HG03469 (cell line): ENCODE measurements at regions not wholly inside any gene's neighbourhood (a gene's known extent, or its start where the extent isn't known, plus 50 kb on each side); places are given as distances from the start of the nearest gene placed in this dataset.
"Not testable (repeated sequence)": the region's sequence is repeated elsewhere in the genome, so short reads cannot be mapped to it uniquely, and the experiment has no call there.

ENCODE experiments used
- ATAC-seq: cut with Tn5 transposase; IDR thresholded peaks from one replicate; pipeline ENCODE4 v1.9.1; 2021; ENCODE audit warnings: mild to moderate bottlenecking, moderate library complexity, moderate number of reproducible peaks; ENCODE audit not compliant: unreplicated experiment

DNA sequence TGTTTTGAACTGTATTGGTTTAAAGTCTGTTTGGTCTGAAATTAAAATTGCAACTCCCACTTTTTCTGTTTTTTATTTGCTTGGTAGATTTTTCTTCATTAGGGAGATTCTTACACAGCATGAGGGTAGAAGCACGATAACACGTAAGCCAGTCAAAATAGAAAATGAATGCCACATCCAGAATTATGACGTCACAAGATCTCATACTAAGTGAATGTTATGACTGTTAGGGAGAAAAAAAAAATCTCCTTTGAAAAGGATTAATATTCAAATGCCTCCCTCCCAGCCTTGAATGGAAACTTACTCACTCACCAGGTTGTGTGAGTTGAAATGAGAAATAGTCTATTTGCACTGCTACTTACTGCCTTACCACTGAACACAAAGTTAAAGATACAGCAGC lies 670.8 kb downstream of the TFAP2A start:
- ATAC-seq: no peak

DNA sequence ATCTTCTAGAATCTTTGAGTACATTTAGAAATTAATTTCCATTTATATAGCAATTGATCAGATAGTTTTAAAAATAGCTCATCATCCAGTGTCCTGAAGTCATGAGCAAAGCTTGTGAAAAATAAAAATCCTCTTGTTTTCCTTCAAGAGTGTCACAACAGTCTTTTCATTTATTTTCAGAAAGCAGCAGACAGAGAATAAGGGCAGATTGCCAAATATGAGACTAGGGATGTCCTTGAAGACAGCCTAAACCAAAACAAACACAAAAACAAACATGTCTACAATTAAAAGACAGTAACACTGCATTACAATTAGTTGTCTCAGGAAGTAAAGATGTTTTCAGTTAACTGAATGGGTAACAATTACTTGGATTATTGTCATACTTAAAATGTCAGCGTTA lies 682.8 kb downstream of the TFAP2A start:
- no peak for ATAC-seq

DNA sequence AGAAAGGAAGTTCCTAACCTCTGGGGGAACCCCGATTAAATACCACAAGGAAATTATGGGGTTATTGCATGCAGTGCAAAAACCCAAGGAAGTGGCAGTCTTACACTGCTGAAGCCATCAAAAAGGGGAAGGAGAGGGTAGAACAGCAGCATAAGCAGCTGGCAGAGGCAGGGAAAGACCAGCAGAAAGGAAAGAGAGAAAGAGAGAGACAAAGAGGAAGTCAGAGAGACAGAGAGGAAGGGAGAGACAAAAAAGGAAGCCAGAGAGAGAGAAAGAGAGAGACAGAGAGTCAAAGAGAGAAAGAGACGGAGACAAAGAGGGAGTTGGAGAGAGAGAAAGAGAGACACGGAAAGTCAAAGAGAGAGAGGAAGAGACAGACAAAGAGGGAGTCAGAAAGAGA lies 689.1 kb downstream of the TFAP2A start:
- not testable (repeated sequence) for ATAC-seq

DNA sequence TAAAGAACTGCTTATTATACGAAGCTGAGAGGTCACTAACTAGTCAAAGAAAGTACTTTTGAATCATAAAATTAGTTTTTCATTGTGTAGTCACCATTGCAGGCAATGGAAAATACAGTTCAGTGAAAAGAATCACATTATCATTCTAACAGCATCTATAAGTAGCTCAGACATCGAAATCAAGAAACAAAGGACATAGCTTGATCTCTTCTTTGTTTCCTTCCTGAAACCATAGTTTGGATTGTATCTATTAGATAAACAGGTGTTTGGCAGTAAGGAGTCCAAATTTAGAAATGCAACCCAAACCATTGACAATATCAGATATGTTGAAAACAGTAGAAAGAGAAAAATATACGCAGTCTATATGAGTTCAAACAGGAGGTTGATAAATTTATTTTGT lies 697.3 kb downstream of the TFAP2A start:
- ATAC-seq: no peak

DNA sequence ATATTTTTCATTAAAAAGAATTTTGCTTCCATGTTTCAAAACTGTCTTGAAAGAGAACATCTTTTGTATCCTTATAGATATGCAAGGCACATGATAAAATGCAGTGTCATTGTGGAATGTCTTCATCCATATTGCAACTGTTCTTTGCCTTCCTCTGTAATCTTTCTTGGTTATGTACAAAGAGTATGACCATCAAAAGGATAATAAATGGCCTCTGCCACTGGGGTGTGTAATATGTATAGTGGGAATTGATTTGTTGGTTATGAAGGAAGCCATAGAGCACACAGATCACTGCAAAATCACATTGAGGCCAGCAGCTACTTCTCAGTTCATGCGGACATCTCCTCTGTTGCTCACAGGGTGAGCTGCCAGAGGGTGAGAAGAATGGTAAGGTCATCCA lies 703.5 kb downstream of the TFAP2A start:
- ATAC-seq: no peak

DNA sequence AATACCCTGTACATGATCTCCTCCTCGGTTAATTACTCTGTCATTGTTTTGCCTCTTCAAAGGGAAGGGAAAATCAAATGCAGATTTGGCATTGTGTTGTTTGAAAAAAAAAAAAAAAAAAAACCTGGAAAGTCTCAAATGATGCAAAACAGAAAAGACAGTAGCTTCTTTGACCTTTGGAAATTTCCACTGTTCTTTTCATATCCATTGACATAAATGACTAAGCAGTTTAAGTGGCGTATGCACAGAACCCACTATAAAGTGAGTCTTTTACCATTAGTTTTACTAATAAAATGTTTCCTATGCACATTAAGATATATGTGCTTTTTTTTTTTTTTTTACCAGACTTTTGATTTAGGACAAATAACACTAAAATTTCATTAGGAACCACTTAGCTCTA lies 704.3 kb downstream of the TFAP2A start:
- no peak for ATAC-seq

DNA sequence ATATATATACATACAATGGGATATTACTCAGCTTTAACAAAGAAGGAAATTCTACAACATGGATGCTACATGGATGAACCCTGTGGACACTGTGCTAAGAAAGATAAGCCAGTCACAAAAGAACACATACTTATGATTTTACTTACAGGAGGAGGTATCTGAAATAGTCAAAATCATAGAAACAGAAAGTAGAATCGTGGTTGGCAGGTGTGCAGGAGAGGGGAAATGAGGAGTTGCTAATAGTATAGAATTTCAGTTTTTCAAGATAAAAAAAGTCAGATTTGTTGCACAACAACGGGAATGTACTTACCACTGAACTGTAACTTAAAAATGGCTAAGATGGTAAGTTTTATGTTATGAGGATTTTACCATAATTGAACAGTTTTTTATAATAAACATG lies 706.3 kb downstream of the TFAP2A start:
- ATAC-seq: no peak

DNA sequence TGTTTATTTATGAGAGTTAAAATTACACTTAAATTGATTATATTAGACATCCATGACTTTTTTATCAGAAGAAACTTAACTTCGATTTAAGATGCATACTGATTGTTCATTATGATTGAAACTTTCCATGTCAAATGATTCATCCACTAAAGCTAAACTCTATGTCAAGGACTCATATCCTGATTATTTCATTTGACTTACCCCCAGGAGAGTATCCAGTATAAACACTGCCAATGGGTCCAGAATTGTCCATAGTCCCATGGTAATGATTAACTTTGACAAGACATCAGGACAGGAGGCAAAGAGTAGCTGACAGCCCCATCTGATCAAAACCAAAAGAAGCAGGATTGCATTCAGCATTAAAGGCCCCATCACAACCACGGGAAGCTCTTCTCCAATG lies 709.9 kb downstream of the TFAP2A start:
- no peak for ATAC-seq

DNA sequence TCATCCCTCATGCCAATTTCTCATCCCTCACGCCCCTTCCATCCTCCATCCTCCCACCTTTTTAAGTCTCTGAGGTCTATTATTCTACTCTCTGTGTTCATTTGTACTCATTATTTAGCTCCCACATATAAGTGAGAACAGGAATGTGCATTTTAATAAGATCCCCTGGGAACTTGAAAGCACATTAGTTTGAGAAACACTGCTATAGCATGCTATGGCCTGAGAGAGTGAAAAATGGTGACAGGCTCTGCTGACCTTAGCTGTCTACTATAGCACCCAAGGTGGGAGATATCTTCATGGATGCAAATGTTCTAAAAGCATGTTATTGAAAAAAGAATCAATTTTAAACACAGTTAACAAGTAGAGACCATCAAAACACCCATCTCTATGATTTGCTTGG lies 712.0 kb downstream of the TFAP2A start:
- ATAC-seq: no peak

DNA sequence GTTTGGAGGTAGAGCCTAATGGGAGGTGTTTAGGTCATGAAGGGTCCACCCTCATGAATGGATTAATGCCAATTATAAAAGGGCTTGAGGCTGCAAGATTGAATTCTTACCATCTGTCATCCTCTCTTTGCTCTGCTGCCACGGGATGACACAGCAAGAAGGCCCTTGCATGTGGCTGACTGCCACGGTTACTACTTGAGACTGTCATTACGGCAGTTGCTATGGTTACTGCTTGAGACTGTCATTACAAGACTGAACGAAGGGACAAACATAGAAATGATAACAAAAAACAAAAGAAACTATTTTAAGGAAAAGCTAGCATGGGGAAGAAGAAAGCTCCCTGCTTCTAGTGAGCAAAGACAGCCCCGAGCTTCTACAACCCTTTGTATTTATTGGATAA lies 715.0 kb downstream of the TFAP2A start:
- no peak for ATAC-seq

DNA sequence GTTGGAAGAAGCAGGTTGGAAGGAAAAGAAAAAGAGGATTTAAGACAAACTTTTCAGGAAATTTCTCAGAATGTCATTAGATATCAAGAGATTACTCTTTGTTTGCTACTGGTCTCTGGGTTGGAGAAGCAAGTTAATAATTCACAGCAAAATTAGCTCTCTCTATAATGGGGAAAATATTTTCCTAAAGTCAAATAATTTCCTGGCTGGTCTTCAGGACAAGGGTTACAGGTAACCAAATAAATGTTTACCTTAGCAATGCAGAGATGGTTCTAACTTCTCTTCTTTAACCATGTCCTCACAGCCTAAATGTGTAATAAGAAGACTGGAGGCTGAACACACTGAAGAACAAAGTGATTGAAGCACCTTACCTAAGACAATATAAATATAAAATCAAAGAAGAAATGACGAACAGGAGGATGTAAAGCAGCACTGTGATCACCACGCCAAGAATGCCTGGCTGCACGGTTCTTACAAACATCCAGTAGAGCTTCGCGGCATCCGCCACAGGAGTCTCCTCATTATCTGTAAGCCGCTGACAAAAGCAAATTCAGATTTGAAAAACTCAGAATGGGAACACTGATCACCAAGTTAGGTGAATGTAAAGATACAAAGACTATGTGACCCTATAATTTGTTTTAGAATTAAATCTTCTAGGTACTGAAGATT lies 717.5 kb downstream of the TFAP2A start:
- ATAC-seq: no peak

DNA sequence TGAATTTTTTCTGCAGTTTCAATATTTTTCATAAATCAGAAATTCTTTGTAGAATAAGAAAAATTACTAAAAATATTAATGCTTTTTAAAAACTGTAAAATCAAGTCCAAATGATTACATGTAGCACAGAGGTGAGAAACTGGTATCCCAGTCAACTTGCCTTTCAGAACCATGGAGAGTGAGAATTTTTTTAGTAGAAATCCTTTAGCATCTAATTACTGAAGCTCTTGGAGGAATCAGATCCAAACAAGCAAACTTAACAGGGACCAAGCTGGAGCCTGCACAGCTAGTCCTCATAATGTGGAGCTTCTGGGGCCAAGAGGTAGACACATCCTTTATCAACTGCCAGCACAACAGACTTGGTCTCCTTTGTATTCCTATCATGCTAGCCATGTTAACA lies 724.5 kb downstream of the TFAP2A start:
- ATAC-seq: no peak

DNA sequence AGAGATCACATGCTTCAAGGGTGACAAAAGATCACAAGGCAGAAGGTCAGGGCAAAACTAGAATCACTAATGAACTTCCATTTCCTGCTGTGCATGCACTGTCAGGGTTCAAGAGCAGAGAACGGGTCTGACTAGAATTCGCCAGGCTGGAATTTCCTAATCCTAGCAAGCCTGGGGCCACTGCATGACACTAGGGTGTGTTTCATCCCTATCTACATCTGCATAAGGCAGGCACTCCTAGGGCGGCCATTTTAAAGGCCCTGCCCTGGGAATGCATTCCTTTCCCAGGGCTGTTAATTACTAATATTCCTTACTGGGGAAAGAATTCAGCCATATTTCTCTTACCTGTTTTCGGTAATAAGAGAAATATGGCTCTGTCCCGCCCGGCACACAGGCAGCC lies 734.1 kb downstream of the TFAP2A start:
- ATAC-seq: not testable (repeated sequence)

DNA sequence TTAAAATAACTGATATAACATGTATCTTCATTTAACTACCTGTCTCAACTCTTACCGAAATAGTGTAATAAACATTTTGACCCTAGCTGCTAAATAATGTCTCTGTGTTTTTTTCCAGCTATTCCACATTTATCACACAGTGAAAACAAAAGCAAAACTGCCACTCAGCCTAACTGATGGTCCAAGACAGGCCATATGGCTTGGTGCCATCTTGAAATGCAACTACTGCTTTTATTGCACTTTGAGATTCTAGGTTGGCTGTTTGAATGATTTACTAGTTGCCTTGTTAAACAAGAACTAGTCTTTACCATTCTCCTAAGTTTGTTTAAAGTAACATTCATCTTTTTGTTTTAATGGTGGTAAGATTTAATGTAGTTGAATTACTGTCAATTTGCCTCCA lies 739.8 kb downstream of the TFAP2A start:
- no peak for ATAC-seq

DNA sequence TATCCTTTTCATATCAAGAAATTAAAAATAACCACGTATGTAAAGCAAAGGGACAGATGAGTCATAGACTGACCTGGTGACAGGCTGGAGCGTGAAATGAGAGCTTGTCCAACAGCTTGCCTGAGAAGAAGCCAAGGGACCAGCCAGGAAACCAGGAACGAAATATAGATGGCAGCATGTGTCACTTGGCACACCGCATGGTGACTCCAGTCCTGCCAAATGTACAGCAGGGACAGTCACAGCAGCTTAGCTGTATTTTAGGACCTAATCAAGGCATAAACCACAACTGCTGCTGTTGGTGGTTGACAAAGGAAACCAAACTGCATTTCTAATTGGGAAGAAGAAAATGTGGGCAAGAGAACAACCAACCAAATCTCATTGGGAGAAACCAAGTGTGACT lies 755.0 kb downstream of the TFAP2A start:
- no peak for ATAC-seq

DNA sequence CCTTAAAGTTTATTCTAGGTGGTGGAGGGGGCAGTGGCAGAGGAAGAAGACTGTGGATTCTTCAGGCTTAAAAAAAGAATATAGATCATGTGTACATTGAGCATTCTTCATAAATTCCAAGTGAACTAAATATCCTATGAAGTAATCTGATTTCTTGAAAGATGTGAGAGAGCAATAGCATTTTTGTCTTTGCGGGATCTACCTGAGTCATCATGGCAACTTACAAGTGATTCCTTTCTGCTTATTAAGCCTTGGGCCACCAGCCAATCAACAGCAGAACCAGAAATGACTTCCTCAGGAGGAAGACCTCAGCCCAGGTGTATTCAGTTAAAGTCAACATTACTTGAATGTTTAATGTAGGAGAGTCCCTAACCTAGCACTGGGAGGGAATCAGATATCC lies 756.9 kb downstream of the TFAP2A start:
- no peak for ATAC-seq

DNA sequence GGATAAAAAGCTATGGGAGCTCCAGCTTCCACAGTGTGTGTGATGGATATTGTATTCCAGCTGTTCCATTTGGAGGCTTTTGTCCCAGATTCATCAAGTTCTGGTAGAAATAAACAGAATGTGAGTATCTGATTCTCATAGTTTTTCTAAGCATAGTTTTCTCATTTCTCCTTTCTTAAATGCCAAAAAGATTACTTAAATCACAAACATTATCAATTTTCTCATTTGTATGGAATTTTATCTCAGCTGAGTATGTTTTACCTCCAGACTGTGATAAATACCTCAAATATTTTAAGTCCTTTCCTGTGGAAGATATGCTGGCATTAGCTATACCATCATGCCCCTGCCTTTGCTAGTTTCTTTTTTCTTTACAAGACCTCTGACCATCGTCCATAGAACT lies 767.3 kb downstream of the TFAP2A start:
- ATAC-seq: no peak

DNA sequence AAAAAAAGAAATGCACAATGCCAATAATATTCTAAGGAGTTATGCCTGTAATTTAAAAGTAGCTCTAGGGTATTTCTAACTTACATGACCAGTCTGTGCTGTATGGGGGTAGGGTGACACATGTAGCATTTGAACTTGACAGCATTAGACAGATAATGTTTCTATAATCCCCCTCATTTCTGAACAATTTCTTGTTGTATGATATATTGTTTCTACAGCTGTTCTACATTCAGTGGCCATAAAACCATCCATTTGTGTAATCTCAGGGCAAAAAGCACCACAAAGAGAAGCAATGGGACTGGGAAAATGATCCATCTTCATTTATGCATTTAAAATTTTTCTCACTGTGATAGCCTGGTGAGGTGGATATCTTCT lies 767.8 kb downstream of the TFAP2A start:
- ATAC-seq: no peak

DNA sequence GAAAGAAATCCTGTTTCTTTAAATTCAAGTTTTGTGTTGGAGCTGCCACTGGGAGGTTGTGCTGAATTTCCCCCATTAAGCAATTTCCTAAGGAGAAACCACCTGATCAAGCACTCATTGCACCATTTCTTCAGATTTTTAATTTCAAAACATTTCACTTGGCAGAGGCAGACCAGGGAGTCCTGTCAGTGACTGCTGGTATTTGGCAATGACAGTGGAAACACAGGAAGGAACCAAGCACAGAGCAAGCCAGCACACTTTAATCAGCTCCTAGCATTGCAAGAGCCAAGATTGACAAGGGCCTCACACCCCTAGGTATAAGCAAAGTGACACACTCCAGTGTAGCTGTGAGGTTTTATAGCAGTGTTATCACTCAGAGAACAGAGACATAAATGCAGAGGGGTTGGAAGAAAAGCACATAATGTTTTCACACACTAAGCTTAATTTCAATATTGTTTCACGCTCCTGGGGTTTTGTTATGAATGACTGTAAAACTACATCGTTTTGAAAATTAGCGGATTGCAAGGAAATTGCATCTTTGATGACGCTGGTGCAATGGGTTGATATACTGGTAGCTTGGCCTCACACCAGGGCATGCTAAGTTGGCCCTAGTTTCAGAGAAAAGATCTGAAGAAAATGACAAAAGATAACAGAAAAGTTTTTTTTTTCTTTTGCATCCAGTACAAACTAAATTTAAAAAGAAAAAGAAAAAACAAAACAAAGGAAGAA lies 768.4 kb downstream of the TFAP2A start:
- no peak for ATAC-seq

DNA sequence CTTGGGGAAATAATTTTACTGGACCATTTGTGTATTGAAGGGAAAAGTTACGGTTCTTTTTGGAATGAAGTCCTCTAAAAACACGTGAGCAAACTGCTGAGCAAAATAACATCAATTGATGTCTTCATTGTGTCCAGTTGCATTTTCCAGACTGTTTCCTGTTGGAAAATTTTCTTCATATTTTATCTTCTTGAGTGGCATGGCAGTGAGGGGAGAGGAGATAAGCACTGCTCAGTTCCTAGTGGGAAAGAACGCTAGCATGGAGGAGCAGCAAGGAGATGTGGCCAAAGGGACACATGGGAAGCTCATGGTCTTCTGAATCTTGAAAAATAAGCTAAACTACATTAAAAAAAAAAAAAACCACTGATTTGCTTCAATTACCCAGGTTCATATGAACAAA lies 776.0 kb downstream of the TFAP2A start:
- no peak for ATAC-seq

DNA sequence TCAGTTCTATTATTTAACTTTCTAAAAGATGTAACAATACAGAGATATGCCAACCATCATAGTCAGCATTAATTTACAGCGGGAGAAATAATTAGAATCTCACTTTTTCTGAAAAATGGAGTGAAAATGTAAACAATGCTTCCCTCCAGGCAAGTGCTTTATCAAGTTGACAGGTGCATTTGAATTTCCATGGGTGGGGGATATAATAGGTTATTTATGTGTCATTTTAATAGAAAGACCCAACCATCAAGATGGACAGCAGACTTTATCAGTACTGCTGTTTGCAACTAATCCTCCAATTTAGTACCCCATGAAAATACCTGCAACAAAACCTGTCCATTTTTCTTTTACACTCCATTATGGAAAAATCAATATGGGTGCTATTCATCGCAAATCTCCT lies 780.1 kb downstream of the TFAP2A start:
- no peak for ATAC-seq

DNA sequence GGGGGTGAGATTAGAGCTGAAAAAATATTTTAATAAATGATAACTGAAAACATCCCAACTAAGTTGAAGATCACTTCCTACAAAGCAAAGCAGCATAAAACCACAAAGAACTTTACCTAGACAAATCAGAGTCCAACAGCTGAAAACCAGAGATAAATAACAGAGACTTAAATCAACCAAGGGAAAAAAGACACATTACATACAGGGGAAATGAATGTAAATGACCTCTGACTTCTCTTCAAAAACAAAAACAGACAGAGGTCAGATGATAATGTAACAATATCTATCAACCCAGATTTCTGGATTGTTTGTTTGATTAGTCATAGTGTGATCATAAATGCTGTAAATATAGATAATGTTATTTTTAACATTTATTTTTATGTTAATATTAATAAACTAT lies 782.8 kb downstream of the TFAP2A start:
- ATAC-seq: no peak

DNA sequence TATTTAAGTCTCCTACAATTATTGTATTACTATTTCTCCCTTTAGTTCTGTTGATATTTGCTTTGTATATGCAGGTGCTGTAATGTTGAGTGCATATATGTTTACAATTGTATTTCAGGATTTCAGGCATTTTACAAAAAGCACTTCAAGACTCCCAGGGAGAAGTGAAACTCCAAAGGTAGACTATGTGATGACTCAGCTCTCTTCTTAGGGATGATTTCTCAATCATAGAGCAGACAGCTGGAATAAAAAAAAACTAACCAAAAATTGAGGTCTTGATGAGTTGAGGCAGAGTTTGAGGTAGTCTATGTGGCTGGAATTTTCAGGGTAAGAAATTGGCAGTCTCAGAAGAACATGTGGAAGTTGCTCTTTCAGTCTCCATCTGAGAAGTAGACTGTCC lies 786.1 kb downstream of the TFAP2A start:
- no peak for ATAC-seq
